ENCODE measurements at regions not wholly inside any gene's neighbourhood (a gene's known extent, or its start where the extent isn't known, plus 50 kb on each side); places are given as distances from the start of the nearest gene placed in this dataset.
A peak's percentile ranks its signal among the peaks of the same experiment; 100 is the strongest.
"Not testable (repeated sequence)": the region's sequence is repeated elsewhere in the genome, so short reads cannot be mapped to it uniquely, and the experiment has no call there.

DNA sequence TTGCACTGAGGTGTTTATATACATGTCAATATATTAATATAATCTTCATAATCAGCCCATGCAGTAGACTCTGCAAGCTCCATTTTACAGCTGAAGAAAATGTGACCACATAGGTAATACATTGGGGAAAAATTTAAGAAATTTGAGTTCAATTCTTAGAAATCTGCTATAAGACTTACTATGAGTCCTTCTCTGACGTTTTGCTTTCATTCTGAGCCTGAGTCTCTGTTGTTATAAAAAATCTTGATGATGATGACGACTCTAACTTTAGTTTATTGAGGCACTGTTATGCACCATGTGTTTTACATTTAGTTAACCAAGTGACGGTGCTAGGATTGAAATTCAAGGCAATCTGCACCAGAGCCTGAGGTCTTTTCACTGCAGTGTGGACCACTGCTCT lies 370.3 kb upstream of the PPP1R2C start:
- in situ Hi-C loops (cut with MboI; ENCODE audit: low pct_unique_long_range_greater_than_20kb, low sequenced_read_pairs): no loop called here

DNA sequence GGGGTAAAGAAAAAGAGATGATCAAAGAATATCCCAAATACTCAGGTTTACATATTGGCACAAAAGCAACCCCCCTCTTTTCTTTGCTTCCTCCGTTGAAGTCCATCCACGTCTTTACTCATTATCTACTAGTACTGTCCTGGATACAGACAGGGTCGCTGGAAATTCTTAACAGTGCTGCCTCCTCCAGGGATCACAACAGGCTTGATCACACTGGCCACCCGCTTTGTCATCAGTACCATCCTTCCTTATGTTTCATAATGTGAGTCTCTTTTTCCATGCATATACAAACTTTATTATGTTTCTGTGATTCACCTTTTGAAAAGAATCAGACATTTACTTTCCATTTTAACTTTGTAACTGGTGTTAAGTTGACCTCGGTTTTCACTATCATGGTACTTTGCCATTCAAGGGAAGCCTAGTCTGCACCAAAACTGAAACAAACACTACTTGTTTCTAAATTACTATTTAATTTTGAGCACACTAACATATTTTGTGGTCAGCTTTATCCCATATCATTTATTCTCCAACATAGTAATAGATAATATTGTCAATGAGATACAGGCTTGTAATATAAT lies 387.5 kb upstream of the PPP1R2C start:
- DNase-seq: no peak
- in situ Hi-C loops (cut with MboI; ENCODE audit: low pct_unique_long_range_greater_than_20kb, low sequenced_read_pairs): no loop called here

More for the DNA sequence above, 370.3 kb upstream of the PPP1R2C start:
- no peak for DNase-seq

DNA sequence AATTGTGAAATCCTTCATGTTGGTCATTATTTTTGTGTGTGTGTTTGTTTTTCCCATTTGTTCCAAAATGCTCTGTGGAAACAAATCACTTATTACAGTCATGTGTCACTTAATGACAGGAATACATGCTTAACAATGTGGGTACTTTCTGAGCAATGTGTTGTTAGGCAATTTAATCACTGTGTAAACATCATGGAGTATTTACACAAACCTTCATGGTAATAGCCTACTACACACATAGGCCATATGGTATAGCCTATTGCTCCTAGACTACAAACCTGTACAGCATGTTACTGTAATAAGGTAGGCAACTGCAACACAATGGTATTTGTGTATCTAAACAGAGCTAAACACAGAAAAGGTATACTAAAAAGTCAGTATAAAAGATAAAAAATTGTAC lies 388.9 kb upstream of the PPP1R2C start:
- DNase-seq: no peak
- in situ Hi-C loops (cut with MboI; ENCODE audit: low pct_unique_long_range_greater_than_20kb, low sequenced_read_pairs): no loop called here

DNA sequence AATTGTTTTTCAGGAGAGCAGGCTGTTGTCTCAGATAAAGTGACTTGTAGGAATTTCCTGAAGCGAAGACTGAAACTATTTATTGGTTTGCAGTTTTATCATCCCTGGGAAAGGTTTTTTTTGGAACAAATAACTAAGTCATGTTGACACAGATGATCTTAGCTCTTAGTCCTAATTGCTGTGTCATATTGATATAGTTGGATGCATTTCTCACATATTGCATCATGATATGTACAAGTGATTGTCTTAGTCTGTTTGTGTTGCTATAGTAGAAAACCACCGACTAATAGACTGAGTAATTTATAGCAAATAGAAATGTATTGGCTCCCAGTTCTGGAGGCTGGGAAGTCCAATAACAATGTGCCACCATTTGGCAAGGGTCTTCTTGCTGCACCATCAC lies 397.5 kb upstream of the PPP1R2C start:
- DNase-seq: no peak
- in situ Hi-C loops (cut with MboI; ENCODE audit: low pct_unique_long_range_greater_than_20kb, low sequenced_read_pairs): no loop called here

DNA sequence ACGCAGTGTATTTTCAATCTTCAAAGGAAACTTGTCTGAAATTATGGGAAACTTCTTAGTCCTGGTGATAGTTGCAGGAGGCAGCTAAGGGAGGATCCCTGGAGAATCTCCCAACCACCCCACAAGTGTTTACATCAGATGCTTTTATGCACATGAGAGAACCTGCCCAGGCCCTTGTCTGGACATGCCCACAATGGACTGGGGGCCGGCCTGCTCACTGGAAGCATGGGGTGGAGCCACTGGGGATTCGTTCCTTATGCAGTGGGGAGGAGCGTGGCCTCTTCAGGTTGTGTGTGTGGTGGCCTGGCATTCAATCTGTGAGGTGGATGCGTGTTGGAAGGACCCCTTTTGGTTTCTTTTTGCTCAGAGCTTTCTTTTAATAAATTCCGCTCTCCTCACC lies 398.7 kb upstream of the PPP1R2C start:
- in situ Hi-C loops (cut with MboI; ENCODE audit: low pct_unique_long_range_greater_than_20kb, low sequenced_read_pairs): no loop called here
- peak; percentile 47 for DNase-seq

DNA sequence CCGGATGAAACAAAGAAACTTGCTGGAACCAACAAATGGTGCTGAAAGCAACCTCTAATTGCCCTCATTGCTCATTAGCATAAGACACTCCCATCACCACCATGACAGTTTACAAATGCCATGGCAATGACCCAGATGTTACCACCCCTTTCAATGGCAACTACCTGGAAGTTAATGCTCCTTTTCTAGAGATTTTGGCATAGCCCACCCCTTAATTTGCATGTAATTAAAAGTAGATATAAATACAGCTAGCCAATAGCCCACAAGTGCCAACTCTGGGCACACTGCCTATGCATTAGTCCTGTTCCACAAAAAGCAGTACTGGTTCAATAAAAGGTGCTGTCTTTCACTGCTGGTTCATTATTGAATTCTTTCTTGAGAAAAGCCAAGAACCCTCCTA lies 410.3 kb upstream of the PPP1R2C start:
- DNase-seq: no peak
- in situ Hi-C loops (cut with MboI; ENCODE audit: low pct_unique_long_range_greater_than_20kb, low sequenced_read_pairs): no loop called here

DNA sequence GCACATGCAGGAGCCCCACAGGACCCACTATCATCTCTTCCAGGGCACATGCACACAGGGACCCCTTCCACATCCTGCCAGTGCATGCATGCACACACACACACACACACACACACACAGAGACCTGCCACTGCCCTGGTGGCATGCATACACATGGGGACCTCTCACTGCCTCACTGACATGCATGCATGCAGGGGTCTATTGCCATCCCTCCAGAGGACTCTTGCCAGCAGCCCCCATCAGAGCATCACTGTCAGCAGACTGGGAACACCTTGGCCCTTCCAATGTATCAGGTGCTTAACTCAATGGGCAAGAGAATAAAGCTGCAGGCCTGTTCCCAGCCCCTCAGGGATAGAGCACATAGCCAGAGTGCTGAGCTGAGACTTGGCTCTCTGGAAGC lies 433.6 kb upstream of the PPP1R2C start:
- in situ Hi-C loops (cut with MboI; ENCODE audit: low pct_unique_long_range_greater_than_20kb, low sequenced_read_pairs): no loop called here
- no peak for DNase-seq

DNA sequence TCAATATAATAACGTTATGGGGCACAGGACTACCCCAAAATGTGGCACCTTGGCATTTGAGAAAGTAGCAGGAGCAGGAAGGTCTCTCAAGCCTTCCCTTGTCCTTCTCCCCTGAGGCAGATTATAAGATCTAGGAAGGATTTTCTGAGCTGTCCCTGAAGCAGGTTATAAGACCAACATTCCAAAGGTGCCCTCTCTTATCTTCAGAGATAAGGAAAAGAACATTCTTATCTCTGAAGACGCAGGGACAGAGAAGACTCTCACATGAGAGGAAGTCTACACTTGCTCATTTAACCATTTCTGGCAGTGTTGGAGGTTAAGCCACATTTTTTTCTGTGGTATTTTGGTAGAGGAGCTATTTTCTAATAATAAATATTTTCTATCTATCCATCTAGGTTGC lies 437.9 kb upstream of the MAOA start:
- in situ Hi-C loops (cut with MboI; ENCODE audit: low pct_unique_long_range_greater_than_20kb, low sequenced_read_pairs): no loop called here
- no peak for DNase-seq

DNA sequence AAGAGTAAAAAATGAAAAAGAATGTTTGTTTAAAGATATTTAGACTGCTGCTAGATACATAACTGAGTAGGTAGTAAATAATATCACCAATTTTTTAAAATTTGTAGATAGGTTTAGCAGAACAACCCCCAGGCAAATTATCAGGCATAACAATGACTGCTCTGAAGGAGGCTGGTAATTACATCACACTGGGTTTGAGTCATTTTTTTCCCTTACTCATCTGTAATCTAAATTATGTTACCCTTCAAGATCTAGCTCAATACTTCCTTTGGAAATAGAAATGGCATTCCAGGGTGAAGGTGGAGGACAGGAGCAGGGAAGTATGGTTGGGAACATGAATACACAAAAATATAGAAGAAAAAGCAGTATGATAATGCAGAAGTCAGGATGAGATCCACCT lies 431.6 kb upstream of the MAOA start:
- DNase-seq: no peak
- in situ Hi-C loops (cut with MboI; ENCODE audit: low pct_unique_long_range_greater_than_20kb, low sequenced_read_pairs): no loop called here

GRCh38 chrX:43225626-43226328 lies 430.3 kb upstream of the MAOA start:
- no peak for DNase-seq
- in situ Hi-C loops (cut with MboI; ENCODE audit: low pct_unique_long_range_greater_than_20kb, low sequenced_read_pairs): no loop called here

GRCh38 chrX:43238461-43238945 lies 417.6 kb upstream of the MAOA start:
- peak; percentile 1 for DNase-seq
- in situ Hi-C loops (cut with MboI; ENCODE audit: low pct_unique_long_range_greater_than_20kb, low sequenced_read_pairs): no loop called here

DNA sequence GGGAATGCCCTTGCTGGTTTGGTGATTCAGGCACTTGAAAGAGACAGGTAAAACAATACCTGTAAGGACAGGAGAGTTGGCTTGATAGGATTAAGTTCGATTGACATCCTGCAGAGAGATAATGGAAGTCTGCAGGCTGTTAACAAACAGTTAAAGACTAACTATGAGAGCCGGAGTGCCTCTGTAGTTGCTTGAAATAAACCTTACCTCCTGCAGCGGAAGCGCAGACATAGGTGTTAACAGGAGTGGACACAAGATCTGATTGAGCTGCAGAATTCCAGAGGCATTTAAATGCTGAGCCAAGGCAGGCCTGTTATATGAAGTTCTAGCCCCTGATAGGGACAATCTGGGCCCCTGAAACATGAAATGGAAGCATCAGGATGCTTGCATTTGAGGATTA lies 416.7 kb upstream of the MAOA start:
- in situ Hi-C loops (cut with MboI; ENCODE audit: low pct_unique_long_range_greater_than_20kb, low sequenced_read_pairs): no loop called here
- no peak for DNase-seq

DNA sequence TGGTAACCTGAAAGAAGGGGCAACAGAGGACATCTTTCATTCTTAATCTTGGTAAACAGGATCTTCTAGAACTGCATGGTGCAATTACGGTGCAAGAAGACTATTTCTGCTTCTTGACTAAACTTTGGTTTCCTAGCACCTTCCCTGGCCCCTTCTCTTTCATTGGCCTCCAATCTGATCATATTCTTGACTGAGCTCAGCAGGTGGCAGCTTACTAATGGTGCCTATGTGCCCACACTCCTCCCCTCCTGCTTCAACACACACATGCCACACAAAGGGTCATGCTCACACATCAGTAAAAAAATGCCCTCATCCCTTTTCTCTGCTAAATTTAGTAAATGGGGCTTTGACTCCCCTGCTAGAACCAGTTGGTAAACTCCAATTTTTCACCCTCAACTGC lies 400.5 kb upstream of the MAOA start:
- in situ Hi-C loops (cut with MboI; ENCODE audit: low pct_unique_long_range_greater_than_20kb, low sequenced_read_pairs): no loop called here
- DNase-seq: no peak

- in situ Hi-C loops (cut with MboI; ENCODE audit: low pct_unique_long_range_greater_than_20kb, low sequenced_read_pairs): no loop called here
- no peak for DNase-seq
Measured at GRCh38 chrX:43266487-43266886, 389.6 kb upstream of the MAOA start.

DNA sequence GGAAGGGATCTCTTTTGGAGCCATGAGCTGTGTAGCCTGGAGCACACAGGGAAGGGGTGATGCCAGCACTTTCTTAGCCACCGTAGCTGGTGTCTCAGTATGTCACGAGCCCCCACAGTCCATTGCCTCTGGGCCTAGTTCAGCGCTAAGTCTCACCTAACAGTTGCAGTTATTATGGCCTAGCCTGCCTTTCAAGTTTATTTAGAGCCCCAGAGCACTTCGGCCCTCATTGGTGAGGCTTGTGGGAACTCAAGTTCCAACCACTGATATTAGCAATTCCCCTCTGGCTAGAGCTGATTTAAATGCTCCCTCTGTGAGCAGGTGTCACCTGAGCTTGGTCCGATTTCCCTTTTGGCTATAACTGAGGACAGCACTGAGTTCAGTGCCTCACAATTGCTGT lies 388.4 kb upstream of the MAOA start:
- in situ Hi-C loops (cut with MboI; ENCODE audit: low pct_unique_long_range_greater_than_20kb, low sequenced_read_pairs): no loop called here

DNA sequence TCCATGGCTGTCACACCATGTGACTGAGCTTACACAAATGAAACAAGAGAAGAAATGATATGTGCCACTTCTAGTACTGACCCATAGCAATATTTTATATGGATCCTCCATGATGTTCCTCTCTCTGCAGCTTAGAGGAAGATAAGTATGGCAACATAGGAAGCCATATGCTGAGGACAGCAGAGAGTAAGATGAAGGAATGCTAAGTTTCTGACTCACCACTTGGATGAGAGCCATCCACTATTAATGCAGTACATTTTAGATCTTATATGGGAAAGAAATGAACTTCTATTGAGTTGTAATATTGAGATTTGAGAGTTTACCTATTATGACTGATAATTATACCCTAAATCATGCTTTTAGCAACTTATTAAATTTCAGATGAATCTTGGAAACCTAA lies 386.9 kb upstream of the MAOA start:
- no peak for DNase-seq

More for the DNA sequence above, 388.4 kb upstream of the MAOA start:
- no peak for DNase-seq

DNA sequence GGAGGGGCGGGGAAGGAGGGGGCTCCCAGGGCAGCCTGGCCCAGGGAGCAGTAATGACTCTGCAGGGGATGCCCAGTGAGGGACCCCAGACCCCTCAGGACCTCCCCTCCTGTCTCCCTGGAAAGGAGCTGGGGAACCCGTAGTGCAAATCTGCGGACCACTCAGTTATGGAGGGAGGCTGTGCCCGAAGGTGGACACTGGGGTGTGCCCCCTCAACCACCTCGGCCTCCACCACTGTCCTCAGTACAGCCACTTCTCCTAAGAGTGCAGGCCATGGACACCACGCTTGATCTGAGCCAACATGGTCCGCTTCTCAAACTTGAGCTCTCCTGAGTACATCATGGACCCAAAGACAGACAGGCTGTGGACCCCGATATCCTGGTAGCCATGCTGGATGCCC lies 378.2 kb upstream of the MAOA start:
- in situ Hi-C loops (cut with MboI; ENCODE audit: low pct_unique_long_range_greater_than_20kb, low sequenced_read_pairs): no loop called here
- DNase-seq: no peak

More for the DNA sequence above, 386.9 kb upstream of the MAOA start:
- in situ Hi-C loops (cut with MboI; ENCODE audit: low pct_unique_long_range_greater_than_20kb, low sequenced_read_pairs): no loop called here

- in situ Hi-C loops (cut with MboI; ENCODE audit: low pct_unique_long_range_greater_than_20kb, low sequenced_read_pairs): no loop called here
- no peak for DNase-seq
Measured at GRCh38 chrX:43278440-43278839, 377.7 kb upstream of the MAOA start.

DNA sequence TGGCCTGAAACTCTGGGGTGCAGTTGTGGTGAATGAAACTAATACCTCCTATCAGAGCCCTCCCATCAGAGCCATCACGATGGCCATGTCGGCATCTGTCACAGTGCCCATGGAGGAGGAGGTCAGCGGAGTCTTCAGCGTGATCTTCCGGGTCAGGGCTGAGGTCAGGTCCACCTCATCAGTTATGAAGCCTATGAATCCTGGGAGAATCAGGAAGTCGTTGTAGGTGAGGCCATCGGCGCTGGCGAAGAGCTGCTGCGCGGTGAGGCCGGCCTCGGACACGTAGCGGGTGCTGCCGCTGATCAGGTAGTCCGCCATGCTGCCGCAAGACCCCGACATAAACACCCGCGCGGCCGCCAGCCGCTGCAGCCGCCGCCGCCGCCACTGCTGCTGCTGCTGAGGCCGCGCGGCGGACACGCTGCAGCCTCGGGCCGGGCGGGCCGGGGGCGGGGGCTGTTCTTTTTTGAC lies 376.7 kb upstream of the MAOA start:
- no peak for DNase-seq
- in situ Hi-C loops (cut with MboI; ENCODE audit: low pct_unique_long_range_greater_than_20kb, low sequenced_read_pairs): no loop called here

DNA sequence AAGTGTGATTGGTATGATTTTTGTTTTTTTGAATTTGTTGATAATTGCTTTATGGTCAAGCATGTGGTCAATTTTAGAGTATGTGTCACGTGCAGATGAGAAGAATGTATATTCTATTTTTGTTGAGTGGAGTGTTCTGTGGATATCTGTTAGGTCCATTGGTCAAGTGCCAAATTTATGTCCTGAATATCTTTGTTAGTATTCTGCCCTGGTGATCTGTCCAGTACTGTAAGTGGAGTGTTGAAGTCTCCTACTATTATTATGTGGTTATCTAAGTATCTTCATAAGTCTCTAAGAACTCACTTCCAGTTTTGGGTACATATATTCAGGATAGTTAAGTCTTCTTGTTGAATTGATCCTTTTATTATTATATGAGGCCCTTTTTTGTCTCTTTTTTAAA lies 372.9 kb upstream of the MAOA start:
- no peak for DNase-seq
- in situ Hi-C loops (cut with MboI; ENCODE audit: low pct_unique_long_range_greater_than_20kb, low sequenced_read_pairs): no loop called here

- DNase-seq; in situ Hi-C loops (cut with MboI; ENCODE audit: low pct_unique_long_range_greater_than_20kb, low sequenced_read_pairs): not testable (repeated sequence)
Measured at GRCh38 chrX:43311625-43312024, 344.5 kb upstream of the MAOA start.
